Common myeloid progenitor, CD34-positive (primary cell): ENCODE measurements at regions not wholly inside any gene's neighbourhood (a gene's known extent, or its start where the extent isn't known, plus 50 kb on each side); places are given as distances from the start of the nearest gene placed in this dataset.
A peak's percentile ranks its signal among the peaks of the same experiment; 100 is the strongest.

Experiments
- CTCF ChIA-PET: fragments of 350-600 bp; sonication (Branson Sonifier 250); formaldehyde crosslinking; loops from one replicate; lab custom pipeline; 2021; ENCODE audit warnings: antibody characterized with exemption; lab: Charles Lee
- POLR2A ChIA-PET: fragments of 350-600 bp; sonication (Branson Sonifier 250); formaldehyde crosslinking; loops from one replicate; lab custom pipeline; 2021; ENCODE audit warnings: antibody characterized with exemption; lab: Charles Lee
- DNase-seq, 3 donors: peaks; one replicate each; pipeline versions ENCODE4 v3.0.0 to v3.0.0-alpha.2; 2013
- H3K27ac ChIP-seq, 2 experiments: 1 replicate in 1 of 2; 2 replicates in 1 of 2; pipeline ENCODE4 v1.7.0; 2013; ENCODE audit warnings: inconsistent platforms in 2 of 2, low read length in 2 of 2, mild to moderate bottlenecking in 2 of 2, low read depth in 1 of 2, moderate library complexity in 1 of 2; ENCODE audit not compliant: severe bottlenecking in 2 of 2, insufficient read depth in 1 of 2, poor library complexity in 1 of 2
- H3K27me3 ChIP-seq, 5 experiments: replicated peaks in 2 of 5; 1 replicate in 3 of 5; 2 replicates in 2 of 5; pipeline versions ENCODE4 v1.6.1 to v1.7.0; 2013; ENCODE audit warnings: low read length in 4 of 5, mild to moderate bottlenecking in 2 of 5, moderate library complexity in 2 of 5, inconsistent platforms in 1 of 5; ENCODE audit not compliant: insufficient read depth in 5 of 5, control insufficient read depth in 4 of 5
- H3K36me3 ChIP-seq, 4 experiments: 1 replicate in 2 of 4; 2 replicates in 2 of 4; pipeline versions ENCODE4 v1.6.1 to v1.7.0; 2013; ENCODE audit warnings: low read length in 3 of 4, control low read depth in 1 of 4, mild to moderate bottlenecking in 1 of 4; ENCODE audit not compliant: control insufficient read depth in 4 of 4, insufficient read depth in 4 of 4
- H3K4me1 ChIP-seq, 4 experiments: 1 replicate in 3 of 4; 2 replicates in 1 of 4; pipeline versions ENCODE4 v1.6.1 to v1.7.1; 2013; ENCODE audit warnings: low read length in 3 of 4, mild to moderate bottlenecking in 3 of 4, control low read depth in 1 of 4, inconsistent platforms in 1 of 4, moderate library complexity in 1 of 4; ENCODE audit not compliant: control insufficient read depth in 4 of 4, insufficient read depth in 4 of 4; ENCODE audit errors: control extremely low read depth in 1 of 4
- H3K4me3 ChIP-seq, 7 experiments: 1 replicate in 4 of 7; 2 replicates in 3 of 7; pipeline versions ENCODE4 v1.5.1 to v1.7.0; 2013; ENCODE audit warnings: mild to moderate bottlenecking in 7 of 7, low read length in 6 of 7, moderate library complexity in 6 of 7, inconsistent platforms in 2 of 7, low read depth in 2 of 7, control low read depth in 1 of 7; ENCODE audit not compliant: insufficient read depth in 4 of 7, control insufficient read depth in 1 of 7; ENCODE audit errors: extremely low read depth in 1 of 7
- H3K9me3 ChIP-seq, 5 experiments: 1 replicate in 4 of 5; 2 replicates in 1 of 5; pipeline versions ENCODE4 v1.6.1 to v1.7.1; 2013; ENCODE audit warnings: low read length in 4 of 5, mild to moderate bottlenecking in 2 of 5, inconsistent platforms in 1 of 5, low read depth in 1 of 5, moderate library complexity in 1 of 5; ENCODE audit not compliant: control insufficient read depth in 4 of 5, insufficient read depth in 2 of 5; ENCODE audit errors: control extremely low read depth in 1 of 5
- WGBS: methylation state at CpG from one replicate; pipeline ENCODE4 v1.1.5; 2013; ENCODE audit not compliant: insufficient coverage; 5-methylcytosine and 5-hydroxymethylcytosine counted together

- Histone ChIP-seq H3K4me1 (peaks cover 0 to 7% (median 2%) of the 10 kb centered on the region in 4 experiments), H3K27me3 (peaks cover 2 to 36% (median 23%) of the 10 kb centered on the region in 5 experiments), H3K4me3 (no peak overlapping the region), H3K9me3 (peaks cover 0 to 6% (median 0%) of the 10 kb centered on the region in 5 experiments), H3K36me3 (no peaks in the 10 kb centered on the region), H3K27ac (no peak overlapping the region)
- 28% methylated on average over 6 of the region's 10 CpGs for WGBS
- CTCF ChIA-PET: interaction anchor here (1.4 to 2.6 kb wide), 2 partner anchors 9 to 19 kb away, joined by 3 to 9 read pairs; no protein-coding TSS in a partner anchor
- POLR2A ChIA-PET: interaction anchor here (0.6 kb wide), 1 partner anchor 254 kb away, joined by 3 read pairs; no protein-coding TSS in a partner anchor
- peak in 2 of 3 donors; percentile 29 to 48 for DNase-seq
Observed at GRCh38 chr12:13275241-13276085, 78.9 kb downstream of the EMP1 start.

GRCh38 chr12:13273850-13274249 is 77.3 kb downstream of the EMP1 start:
- H3K27ac ChIP-seq: no peak overlapping the region
- no peaks in the 10 kb centered on the region for H3K36me3 ChIP-seq
- ChIA-PET CTCF (interaction anchor here (1.0 to 2.6 kb wide), 2 partner anchors 18 to 670 kb away, joined by 3 to 9 read pairs; no protein-coding TSS in a partner anchor), POLR2A (interaction anchor here (0.6 kb wide), 1 partner anchor 1494 kb away, joined by 3 read pairs; no protein-coding TSS in a partner anchor)
- no peak overlapping the region for H3K4me3 ChIP-seq
- 68% methylated on average over 11 of the region's 12 CpGs for WGBS
- peaks cover 0 to 7% (median 2%) of the 10 kb centered on the region in 4 experiments for H3K4me1 ChIP-seq
- H3K27me3 ChIP-seq: peaks cover 2 to 21% (median 20%) of the 10 kb centered on the region in 5 experiments
- H3K9me3 ChIP-seq: no peaks in the 10 kb centered on the region
- no peak for DNase-seq

- peaks cover 0 to under 1% (median 0%) of the 10 kb centered on the region in 5 experiments for H3K9me3 ChIP-seq
- H3K36me3 ChIP-seq: no peaks in the 10 kb centered on the region
- H3K4me1 ChIP-seq: peaks cover 0 to 7% (median 2%) of the 10 kb centered on the region in 4 experiments
- ChIA-PET POLR2A (no interaction called here), CTCF (interaction anchor here (1.0 kb wide), 1 partner anchor 671 kb away, joined by 3 read pairs; no protein-coding TSS in a partner anchor)
- no peak overlapping the region for H3K27ac ChIP-seq
- WGBS: 92% methylated on average over 5 of the region's 6 CpGs
- DNase-seq: no peak
- H3K27me3 ChIP-seq: peaks cover 2 to 18% (median 16%) of the 10 kb centered on the region in 5 experiments
- no peak overlapping the region for H3K4me3 ChIP-seq
Observed at GRCh38 chr12:13273097-13273496, 76.6 kb downstream of the EMP1 start.

GRCh38 chr12:13270817-13271216 is 74.3 kb downstream of the EMP1 start:
- Histone ChIP-seq H3K27ac (no peak overlapping the region), H3K4me1 (peaks cover 0 to 7% (median 2%) of the 10 kb centered on the region in 4 experiments), H3K27me3 (peaks cover 0 to 11% (median 2%) of the 10 kb centered on the region in 5 experiments), H3K9me3 (peaks cover 0 to 3% (median 0%) of the 10 kb centered on the region in 5 experiments), H3K36me3 (no peaks in the 10 kb centered on the region), H3K4me3 (no peak overlapping the region)
- CTCF ChIA-PET: interaction anchor here (0.8 to 2.1 kb wide), 4 partner anchors 13 to 354 kb away, joined by 3 to 10 read pairs (median 5); no protein-coding TSS in a partner anchor
- POLR2A ChIA-PET: no interaction called here
- no peak for DNase-seq
- whole genome bisulfite sequencing: 98% methylated on average over 4 of the region's 4 CpGs
